ENCODE measurements at regions not wholly inside any gene's neighbourhood (a gene's known extent, or its start where the extent isn't known, plus 50 kb on each side); places are given as distances from the start of the nearest gene placed in this dataset.
"Not testable (repeated sequence)": the region's sequence is repeated elsewhere in the genome, so short reads cannot be mapped to it uniquely, and the experiment has no call there.

DNA sequence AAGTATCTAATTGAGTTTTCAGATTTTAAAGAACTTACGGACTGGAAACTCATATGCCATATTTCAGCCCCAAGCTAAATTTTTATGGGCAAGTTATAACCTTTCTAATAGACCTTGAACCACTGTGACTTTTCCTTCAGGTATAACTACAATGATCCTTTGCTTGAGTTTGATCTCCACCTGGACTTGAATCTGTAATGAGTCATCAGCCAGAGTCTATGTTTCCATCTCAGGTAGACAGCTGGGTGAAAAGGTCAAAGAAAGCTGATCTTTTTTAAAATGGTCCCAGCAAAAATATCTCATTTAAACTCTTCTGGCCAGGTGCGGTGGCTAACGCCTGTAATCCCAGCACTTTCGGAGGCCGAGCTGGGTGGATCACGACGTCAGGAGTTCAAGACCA is 88.4 kb upstream of the SGK1 start:
- no peak for DNase-seq (ENCODE audit: low spot score)
- TF ChIP-seq, protein P1, sequence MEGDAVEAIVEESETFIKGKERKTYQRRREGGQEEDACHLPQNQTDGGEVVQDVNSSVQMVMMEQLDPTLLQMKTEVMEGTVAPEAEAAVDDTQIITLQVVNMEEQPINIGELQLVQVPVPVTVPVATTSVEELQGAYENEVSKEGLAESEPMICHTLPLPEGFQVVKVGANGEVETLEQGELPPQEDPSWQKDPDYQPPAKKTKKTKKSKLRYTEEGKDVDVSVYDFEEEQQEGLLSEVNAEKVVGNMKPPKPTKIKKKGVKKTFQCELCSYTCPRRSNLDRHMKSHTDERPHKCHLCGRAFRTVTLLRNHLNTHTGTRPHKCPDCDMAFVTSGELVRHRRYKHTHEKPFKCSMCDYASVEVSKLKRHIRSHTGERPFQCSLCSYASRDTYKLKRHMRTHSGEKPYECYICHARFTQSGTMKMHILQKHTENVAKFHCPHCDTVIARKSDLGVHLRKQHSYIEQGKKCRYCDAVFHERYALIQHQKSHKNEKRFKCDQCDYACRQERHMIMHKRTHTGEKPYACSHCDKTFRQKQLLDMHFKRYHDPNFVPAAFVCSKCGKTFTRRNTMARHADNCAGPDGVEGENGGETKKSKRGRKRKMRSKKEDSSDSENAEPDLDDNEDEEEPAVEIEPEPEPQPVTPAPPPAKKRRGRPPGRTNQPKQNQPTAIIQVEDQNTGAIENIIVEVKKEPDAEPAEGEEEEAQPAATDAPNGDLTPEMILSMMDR (IDR thresholded peaks at IDR 0.05; ENCODE audit: extremely low read depth, missing control alignments), result no peak

DNA sequence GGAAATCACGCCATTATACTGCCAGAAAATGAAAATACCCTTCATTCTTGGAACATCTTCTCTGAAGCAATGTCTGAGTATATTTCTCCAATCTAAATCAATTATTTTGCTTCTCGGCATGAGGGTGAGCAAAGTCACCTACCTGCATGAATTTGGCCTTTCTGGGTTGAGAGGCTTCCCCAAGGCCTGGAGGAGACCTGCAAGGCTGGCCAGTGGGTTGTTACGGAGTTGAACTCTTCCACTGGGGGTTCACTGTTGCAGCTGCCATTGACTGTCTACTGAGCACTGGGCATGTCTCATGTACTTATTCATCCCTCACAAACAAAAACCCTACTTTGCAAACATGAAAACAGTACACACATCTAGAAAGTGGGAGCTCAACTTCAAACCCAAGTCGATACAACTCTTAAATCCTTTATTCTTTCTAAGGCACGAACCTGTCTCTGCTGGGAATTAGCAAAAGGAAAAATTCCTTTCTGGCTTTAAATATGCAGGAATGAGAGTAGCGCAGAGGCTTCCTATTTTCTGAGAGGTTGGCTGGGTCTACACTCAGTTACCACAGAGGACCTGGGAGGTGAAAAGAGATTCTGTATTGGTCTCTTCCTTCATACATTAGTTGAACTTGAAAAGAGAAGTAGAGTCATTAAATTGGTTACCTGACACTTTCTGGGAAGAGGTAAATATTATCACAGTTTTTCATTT is 87.6 kb upstream of the SGK1 start:
- no peak for DNase-seq (ENCODE audit: low spot score)
- TF ChIP-seq, protein P1 (IDR thresholded peaks at IDR 0.05; ENCODE audit: extremely low read depth, missing control alignments), result no peak

DNA sequence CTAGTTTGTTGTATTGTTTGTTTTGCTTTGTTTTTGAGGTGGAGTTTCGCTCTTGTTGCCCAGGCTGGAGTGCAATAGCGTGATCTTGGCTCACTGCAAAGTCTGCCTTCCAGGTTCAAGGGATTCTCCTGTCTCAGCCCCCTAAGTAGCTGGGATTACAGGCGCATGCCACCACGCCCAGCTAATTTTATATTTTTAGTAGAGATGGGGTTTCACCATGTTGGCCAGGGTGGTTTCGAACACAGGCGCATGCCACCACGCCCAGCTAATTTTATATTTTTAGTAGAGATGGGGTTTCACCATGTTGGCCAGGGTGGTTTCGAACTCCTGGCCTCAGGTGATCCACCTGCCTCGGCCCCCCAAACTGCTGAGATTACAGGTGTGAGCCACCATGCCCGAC is 85.4 kb upstream of the SGK1 start:
- not testable (repeated sequence) for DNase-seq (ENCODE audit: low spot score)

DNA sequence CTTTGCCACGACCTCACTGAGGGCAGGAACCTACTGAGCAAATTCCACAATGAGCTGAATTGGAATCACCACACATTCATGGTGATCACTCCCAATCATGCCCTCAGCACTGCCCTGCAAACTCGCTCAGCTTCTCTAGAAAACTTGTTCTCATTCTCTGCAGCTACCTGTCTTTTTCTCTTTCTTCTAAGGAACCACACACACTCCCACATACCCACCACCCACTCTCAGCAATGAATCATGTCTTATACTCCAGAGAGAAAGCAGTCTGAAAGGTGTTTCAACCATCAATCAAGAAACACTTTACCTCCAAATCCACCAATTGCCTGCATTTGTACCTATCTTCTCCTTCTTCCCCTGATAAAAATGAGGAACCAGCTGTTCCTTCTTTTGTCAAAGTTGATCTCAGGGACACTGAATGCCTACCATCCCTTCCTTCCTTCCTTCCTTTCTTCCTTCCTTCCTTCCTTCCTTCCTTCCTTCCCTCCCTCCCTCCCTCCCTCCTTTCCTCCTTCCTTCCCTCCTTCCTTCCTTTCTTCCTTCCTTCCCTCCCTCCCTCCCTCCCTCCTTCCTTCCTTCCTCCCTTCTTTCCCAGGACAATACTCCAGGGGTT is 84.6 kb upstream of the SGK1 start:
- TF ChIP-seq, protein P1 (IDR thresholded peaks at IDR 0.05; ENCODE audit: extremely low read depth, missing control alignments), result no peak
- DNase-seq (ENCODE audit: low spot score), result no peak

DNA sequence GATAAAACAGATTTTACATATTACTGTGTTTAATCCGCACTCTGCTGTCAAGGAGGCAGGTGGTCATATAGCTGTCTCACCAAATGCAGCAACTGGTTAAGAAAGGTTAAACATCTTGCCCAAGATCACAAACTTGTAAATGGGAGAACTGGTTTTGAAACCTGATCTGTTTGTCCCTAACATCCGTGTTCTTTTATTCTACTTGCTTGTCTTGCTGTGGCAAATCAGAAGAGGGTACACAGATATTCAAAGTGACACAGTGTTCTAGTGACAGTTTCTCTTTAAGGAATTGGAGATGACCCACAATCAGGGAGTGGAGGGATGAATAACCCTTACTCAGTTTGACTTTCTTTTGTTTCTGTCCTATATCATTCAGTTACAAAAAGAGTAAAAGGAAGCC is 83.0 kb upstream of the SGK1 start:
- no peak for DNase-seq (ENCODE audit: low spot score)

DNA sequence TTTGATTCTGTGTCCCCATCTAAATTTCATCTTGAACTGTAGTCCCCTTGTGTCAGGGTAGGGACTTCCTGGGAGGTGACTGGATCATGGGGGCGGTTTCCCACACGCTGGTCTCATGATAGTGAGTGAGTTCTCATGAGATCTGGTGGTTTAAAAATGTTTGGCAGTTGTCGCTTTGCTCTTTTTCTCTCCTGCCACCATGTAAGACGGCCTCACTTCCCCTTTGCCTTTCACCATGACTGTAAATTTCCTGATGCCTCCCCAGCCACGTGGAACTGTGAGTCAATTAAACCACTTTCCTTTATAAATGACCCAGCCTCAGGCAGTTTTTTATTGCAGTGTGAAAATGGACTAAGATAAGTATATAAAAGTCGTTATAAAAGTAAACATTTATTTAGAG is 80.5 kb upstream of the SGK1 start:
- TF ChIP-seq, protein P1 (IDR thresholded peaks at IDR 0.05; ENCODE audit: extremely low read depth, missing control alignments), result no peak
- DNase-seq (ENCODE audit: low spot score), result no peak

More for the DNA sequence above, 83.0 kb upstream of the SGK1 start:
- TF ChIP-seq, protein P1 (IDR thresholded peaks at IDR 0.05; ENCODE audit: extremely low read depth, missing control alignments), result no peak

DNA sequence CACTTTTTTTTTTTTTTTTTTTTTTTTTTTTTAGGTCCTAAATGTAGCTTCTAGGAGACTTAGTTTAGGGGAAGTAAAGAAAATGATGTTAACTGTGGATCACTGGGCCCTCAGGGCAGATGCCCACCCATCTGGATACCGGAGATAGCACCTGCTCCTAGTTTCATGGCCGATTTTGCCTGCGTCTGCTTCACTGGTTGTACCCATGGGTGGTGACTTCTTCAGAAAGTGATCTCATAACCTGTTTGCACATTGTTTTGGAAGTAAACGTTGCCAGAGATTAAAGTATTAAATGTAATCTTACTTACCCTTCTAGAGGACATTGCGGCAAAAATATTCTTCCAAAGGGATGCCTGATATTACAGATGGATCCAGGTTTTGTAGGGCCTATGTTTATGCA is 79.8 kb upstream of the SGK1 start:
- no peak for DNase-seq (ENCODE audit: low spot score)
- TF ChIP-seq, protein P1 (IDR thresholded peaks at IDR 0.05; ENCODE audit: extremely low read depth, missing control alignments), result no peak

DNA sequence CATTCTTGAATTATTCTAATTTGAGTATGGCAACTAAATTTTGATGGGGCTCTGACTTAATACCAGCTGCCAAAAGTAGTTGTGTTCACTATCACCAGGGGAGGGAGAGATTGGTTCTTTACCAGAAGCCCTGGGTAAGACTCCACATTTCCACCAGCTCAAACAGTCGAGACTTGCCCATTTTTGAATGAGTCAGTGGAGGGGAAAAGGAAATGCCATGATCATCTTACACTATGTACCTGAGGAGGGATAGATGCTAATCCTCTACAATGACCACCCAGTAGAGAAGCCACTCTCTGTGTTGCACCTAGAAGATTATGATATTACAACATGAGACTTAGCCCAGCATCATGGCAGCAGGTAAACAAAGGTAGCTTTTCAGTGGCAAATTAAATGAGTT is 77.0 kb upstream of the SGK1 start:
- TF ChIP-seq, protein P1 (IDR thresholded peaks at IDR 0.05; ENCODE audit: extremely low read depth, missing control alignments), result no peak
- DNase-seq (ENCODE audit: low spot score), result no peak
